ENCODE measurements at regions not wholly inside any gene's neighbourhood (a gene's known extent, or its start where the extent isn't known, plus 50 kb on each side); places are given as distances from the start of the nearest gene placed in this dataset.

GRCh38 chr5:154547551-154547950 lies 69.5 kb upstream of the HAND1 start:
- CTCF ChIA-PET (ENCODE audit: partially characterized antibody), result interaction anchor here (0.6 to 1.3 kb wide), 3 partner anchors 23 to 103 kb away, joined by 3 read pairs; no protein-coding TSS in a partner anchor
- no peaks in the 10 kb centered on the region; the same call in 1 of the 2 replicates for H3K23me2 ChIP-seq (ENCODE audit: low read depth, low read length)
- no peak overlapping the region for H4K91ac ChIP-seq (replicated peaks; ENCODE audit: insufficient read length, low read length)
- WGBS, 2 experiments (ENCODE audit: extremely low coverage in 1 of 2, insufficient coverage in 1 of 2, insufficient read length in 1 of 2, insufficient replicate concordance in 2 of 2, low coverage in 1 of 2, low lambda C conversion rate in 2 of 2, missing lambda C conversion rate in 1 of 2), result 89% methylated on average over 1 of the region's 1 CpG; no CpG with 5 or more reads in 1 of the 2 experiments
- H2BK5ac ChIP-seq (ENCODE audit: low read depth, low read length), result no peak overlapping the region
- H3K56ac ChIP-seq (replicated peaks; ENCODE audit: insufficient read length, low read depth, low read length), result no peak overlapping the region
- H3K4me2 ChIP-seq (ENCODE audit: insufficient read depth in 1 of 2, low read depth in 2 of 2, low read length in 2 of 2), result no peak overlapping the region
- no peak overlapping the region for H4K5ac ChIP-seq (ENCODE audit: insufficient read length, low read depth, low read length)
- no peak overlapping the region for H3K14ac ChIP-seq (ENCODE audit: insufficient read length)
- FAIRE-seq (no peak), DNase-seq (ENCODE audit: low read depth in 1 of 2, low spot score in 2 of 2) (no peak)
- POLR2A ChIA-PET (ENCODE audit: partially characterized antibody), result no interaction called here
- H3K79me1 ChIP-seq (ENCODE audit: low read depth, low read length), result no peaks in the 10 kb centered on the region
- H3K9me3 ChIP-seq (ENCODE audit: insufficient read depth in 2 of 2, low read depth in 1 of 2, low read length in 1 of 2), result no peaks in the 10 kb centered on the region
- no peak overlapping the region for H4K8ac ChIP-seq (ENCODE audit: extremely low read depth, insufficient read depth, low read length)
- no peaks in the 10 kb centered on the region for H3K79me2 ChIP-seq (ENCODE audit: control insufficient read depth in 1 of 2, insufficient read depth in 2 of 2, low read length in 2 of 2)
- H3K4me1 ChIP-seq (replicated peaks in 1 of 4; ENCODE audit: control insufficient read depth in 3 of 4, insufficient read depth in 4 of 4, low read length in 3 of 4), result no peaks in the 10 kb centered on the region
- no peak overlapping the region for H2AFZ ChIP-seq (ENCODE audit: low read length)
- H2BK15ac ChIP-seq (ENCODE audit: low read length), result no peak overlapping the region
- H3K4me3 ChIP-seq (ENCODE audit: extremely low read depth in 1 of 4, insufficient read depth in 2 of 4, low read depth in 3 of 4, low read length in 4 of 4), result no peak overlapping the region
- no peak overlapping the region for H3K9ac ChIP-seq (replicated peaks in 1 of 4; ENCODE audit: extremely low read depth in 1 of 4, low read depth in 3 of 4, low read length in 3 of 4)
- no peak overlapping the region for H3K23ac ChIP-seq (ENCODE audit: insufficient read length)
- no peaks in the 10 kb centered on the region for H4K20me1 ChIP-seq (replicated peaks in 1 of 2; ENCODE audit: control insufficient read depth in 1 of 2, insufficient read depth in 2 of 2, low read length in 2 of 2)
- 0 out of 7 replicates have a peak, but pooled peaks cover 0 to 2% (median 0%) of the 10 kb centered on the region in 4 experiments for H3K27me3 ChIP-seq (replicated peaks in 1 of 4; ENCODE audit: control insufficient read depth in 3 of 4, extremely low read depth in 1 of 4, insufficient read depth in 3 of 4, low read length in 3 of 4)
- no peak overlapping the region for H3K4ac ChIP-seq (replicated peaks; ENCODE audit: insufficient read length, low read depth, low read length)
- H3K36me3 ChIP-seq (ENCODE audit: control insufficient read depth in 2 of 4, insufficient read depth in 4 of 4, low read length in 3 of 4), result no peaks in the 10 kb centered on the region
- no peak overlapping the region for H2BK12ac ChIP-seq (ENCODE audit: low read depth, low read length)
- no peak overlapping the region for H2AK5ac ChIP-seq (ENCODE audit: low read depth, low read length)
- H2BK120ac ChIP-seq (replicated peaks; ENCODE audit: low read depth, low read length), result no peak overlapping the region
- no peak overlapping the region for H3K18ac ChIP-seq (ENCODE audit: extremely low read depth, low read length)
- no peak overlapping the region for H2BK20ac ChIP-seq (ENCODE audit: low read length)
- no peak overlapping the region for H3K27ac ChIP-seq (ENCODE audit: low read depth, low read length)
- no peak for TF ChIP-seq RAD21 (IDR thresholded peaks at IDR 0.05 in 1 of 2, conservative IDR thresholded peaks at IDR 0.05 in 1 of 2; ENCODE audit: low read depth in 2 of 2, low read length in 2 of 2)
- no peak for TF ChIP-seq TBP (IDR thresholded peaks at IDR 0.05; ENCODE audit: low read depth, low read length)
- TF ChIP-seq CBX8 (IDR thresholded peaks at IDR 0.05; ENCODE audit: borderline replicate concordance, low read depth, low read length), result no peak
- no peak for TF ChIP-seq HDAC2 (IDR thresholded peaks at IDR 0.05; ENCODE audit: borderline replicate concordance in 1 of 2, low read depth in 2 of 2, low read length in 2 of 2)
- TF ChIP-seq SP1 (IDR thresholded peaks at IDR 0.05; ENCODE audit: low read depth, low read length), result no peak
- TF ChIP-seq RBBP5 (IDR thresholded peaks at IDR 0.05; ENCODE audit: borderline replicate concordance, low read depth, low read length), result no peak
- no peak for TF ChIP-seq EZH2 (IDR thresholded peaks at IDR 0.05; ENCODE audit: low read depth, low read length, severe bottlenecking)
- no peak for TF ChIP-seq SIX5 (IDR thresholded peaks at IDR 0.05; ENCODE audit: low read depth, low read length)
- no peak for TF ChIP-seq RNF2 (IDR thresholded peaks at IDR 0.05; ENCODE audit: borderline replicate concordance, low read depth, low read length, missing control alignments, poor library complexity, severe bottlenecking)
- TF ChIP-seq SAP30 (IDR thresholded peaks at IDR 0.05; ENCODE audit: insufficient read depth, insufficient replicate concordance, low read length), result no peak
- TF ChIP-seq SIRT6 (IDR thresholded peaks at IDR 0.05; ENCODE audit: low read length), result no peak
- TF ChIP-seq CREB1 (IDR thresholded peaks at IDR 0.05), result no peak
- no peak for TF ChIP-seq ZNF274 (IDR thresholded peaks at IDR 0.05; ENCODE audit: borderline replicate concordance, extremely low read depth, low read length)
- no peak for TF ChIP-seq PHF8 (conservative IDR thresholded peaks at IDR 0.05; ENCODE audit: low read depth, low read length)
